Stimulated activated naive CD4-positive, alpha-beta T cell treated with Interleukin-2 at 50 U/mL for 16 hours (primary cell): ENCODE measurements at regions not wholly inside any gene's neighbourhood (a gene's known extent, or its start where the extent isn't known, plus 50 kb on each side); places are given as distances from the start of the nearest gene placed in this dataset.
"Not testable (repeated sequence)": the region's sequence is repeated elsewhere in the genome, so short reads cannot be mapped to it uniquely, and the experiment has no call there.

ENCODE experiments used
- DNase-seq: peaks from one replicate; lab custom pipeline; 2025; lab: John Stamatoyannopoulos, UW

- no peak for DNase-seq
Measured at GRCh38 chr5:112534067-112534583, 115.0 kb upstream of the EPB41L4A start.

GRCh38 chr5:112534611-112535255 lies 115.7 kb upstream of the EPB41L4A start:
- DNase-seq, result no peak

GRCh38 chr5:112535356-112535755 lies 116.3 kb upstream of the EPB41L4A start:
- DNase-seq, result no peak

- DNase-seq, result not testable (repeated sequence)
Measured at GRCh38 chr5:112544558-112544957, 125.5 kb upstream of the EPB41L4A start.

- no peak for DNase-seq
Measured at GRCh38 chr5:112546946-112547592, 128.0 kb upstream of the EPB41L4A start.

- no peak for DNase-seq
Measured at GRCh38 chr5:112548246-112548881, 129.3 kb upstream of the EPB41L4A start.

- no peak for DNase-seq
Measured at GRCh38 chr5:112549127-112549526, 130.1 kb upstream of the EPB41L4A start.

GRCh38 chr5:112549605-112550166 lies 130.6 kb upstream of the EPB41L4A start:
- no peak for DNase-seq

- DNase-seq, result peak; percentile 2
Measured at GRCh38 chr5:112551419-112552032, 132.4 kb upstream of the EPB41L4A start.

GRCh38 chr5:112552216-112552615 lies 133.1 kb upstream of the EPB41L4A start:
- DNase-seq, result no peak

GRCh38 chr5:112552791-112553190 lies 133.7 kb upstream of the EPB41L4A start:
- no peak for DNase-seq

GRCh38 chr5:112554101-112554977 lies 135.3 kb upstream of the EPB41L4A start:
- DNase-seq, result no peak

- no peak for DNase-seq
Measured at GRCh38 chr5:112555197-112555596, 136.1 kb upstream of the EPB41L4A start.

- no peak for DNase-seq
Measured at GRCh38 chr5:112555691-112556090, 136.6 kb upstream of the EPB41L4A start.

- DNase-seq, result not testable (repeated sequence)
Measured at GRCh38 chr5:112559501-112559900, 140.4 kb upstream of the EPB41L4A start.

GRCh38 chr5:112560371-112560770 lies 141.3 kb upstream of the EPB41L4A start:
- DNase-seq, result no peak

- DNase-seq, result no peak
Measured at GRCh38 chr5:112563169-112563826, 144.2 kb upstream of the EPB41L4A start.

- DNase-seq, result no peak
Measured at GRCh38 chr5:112566251-112566650, 147.2 kb upstream of the EPB41L4A start.

- no peak for DNase-seq
Measured at GRCh38 chr5:112569596-112569995, 150.5 kb upstream of the EPB41L4A start.

GRCh38 chr5:112570708-112571444 lies 151.8 kb upstream of the EPB41L4A start:
- DNase-seq, result no peak
